ENCODE measurements at regions not wholly inside any gene's neighbourhood (a gene's known extent, or its start where the extent isn't known, plus 50 kb on each side); places are given as distances from the start of the nearest gene placed in this dataset.

DNA sequence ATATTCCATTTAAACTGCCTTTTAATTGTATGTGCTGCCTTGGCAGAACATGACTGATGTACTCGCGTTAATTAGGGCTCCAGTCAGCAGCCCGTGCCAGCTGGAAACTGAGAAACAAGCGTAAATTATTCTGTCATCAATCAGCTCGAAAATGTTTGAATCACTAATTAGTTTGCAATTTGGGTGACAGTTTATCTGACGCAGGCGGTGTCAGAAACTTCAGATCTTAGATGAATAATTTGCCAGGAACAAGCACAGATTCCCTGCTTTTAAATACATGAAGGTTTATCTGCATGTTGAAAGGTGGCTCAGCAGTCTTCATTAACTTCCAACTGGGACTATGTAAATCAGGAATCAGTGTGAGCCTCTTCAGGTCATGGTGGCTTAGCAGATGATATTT, 176.0 kb upstream of the TLE4 start:
- H3K27ac ChIP-seq (ENCODE audit: low read length) = no peak overlapping the region
- no peak for TF ChIP-seq EZH2phosphoT487 (IDR thresholded peaks at IDR 0.05; ENCODE audit: low read depth)
- TF ChIP-seq, protein P1, sequence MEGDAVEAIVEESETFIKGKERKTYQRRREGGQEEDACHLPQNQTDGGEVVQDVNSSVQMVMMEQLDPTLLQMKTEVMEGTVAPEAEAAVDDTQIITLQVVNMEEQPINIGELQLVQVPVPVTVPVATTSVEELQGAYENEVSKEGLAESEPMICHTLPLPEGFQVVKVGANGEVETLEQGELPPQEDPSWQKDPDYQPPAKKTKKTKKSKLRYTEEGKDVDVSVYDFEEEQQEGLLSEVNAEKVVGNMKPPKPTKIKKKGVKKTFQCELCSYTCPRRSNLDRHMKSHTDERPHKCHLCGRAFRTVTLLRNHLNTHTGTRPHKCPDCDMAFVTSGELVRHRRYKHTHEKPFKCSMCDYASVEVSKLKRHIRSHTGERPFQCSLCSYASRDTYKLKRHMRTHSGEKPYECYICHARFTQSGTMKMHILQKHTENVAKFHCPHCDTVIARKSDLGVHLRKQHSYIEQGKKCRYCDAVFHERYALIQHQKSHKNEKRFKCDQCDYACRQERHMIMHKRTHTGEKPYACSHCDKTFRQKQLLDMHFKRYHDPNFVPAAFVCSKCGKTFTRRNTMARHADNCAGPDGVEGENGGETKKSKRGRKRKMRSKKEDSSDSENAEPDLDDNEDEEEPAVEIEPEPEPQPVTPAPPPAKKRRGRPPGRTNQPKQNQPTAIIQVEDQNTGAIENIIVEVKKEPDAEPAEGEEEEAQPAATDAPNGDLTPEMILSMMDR (IDR thresholded peaks at IDR 0.05; ENCODE audit: low read depth, low read length) = no peak
- H3K79me2 ChIP-seq (ENCODE audit: low read length) = no peaks in the 10 kb centered on the region
- H3K4me2 ChIP-seq (ENCODE audit: low read length) = no peak overlapping the region
- no peaks in the 10 kb centered on the region for H3K36me3 ChIP-seq (replicated peaks; ENCODE audit: low read depth, low read length)
- H3K9me3 ChIP-seq (ENCODE audit: insufficient read depth, low read length) = no peaks in the 10 kb centered on the region
- no peaks in the 10 kb centered on the region for H4K20me1 ChIP-seq (ENCODE audit: insufficient read depth, low read length)
- no peak overlapping the region for H3K9ac ChIP-seq (ENCODE audit: low read length)
- no peaks in the 10 kb centered on the region for H3K27me3 ChIP-seq (ENCODE audit: low read depth, low read length)
- H2AFZ ChIP-seq (ENCODE audit: low read depth, low read length) = no peak overlapping the region
- H3K4me1 ChIP-seq (ENCODE audit: low read length) = no peaks in the 10 kb centered on the region
- H3K4me3 ChIP-seq (ENCODE audit: low read length) = no peak overlapping the region

DNA sequence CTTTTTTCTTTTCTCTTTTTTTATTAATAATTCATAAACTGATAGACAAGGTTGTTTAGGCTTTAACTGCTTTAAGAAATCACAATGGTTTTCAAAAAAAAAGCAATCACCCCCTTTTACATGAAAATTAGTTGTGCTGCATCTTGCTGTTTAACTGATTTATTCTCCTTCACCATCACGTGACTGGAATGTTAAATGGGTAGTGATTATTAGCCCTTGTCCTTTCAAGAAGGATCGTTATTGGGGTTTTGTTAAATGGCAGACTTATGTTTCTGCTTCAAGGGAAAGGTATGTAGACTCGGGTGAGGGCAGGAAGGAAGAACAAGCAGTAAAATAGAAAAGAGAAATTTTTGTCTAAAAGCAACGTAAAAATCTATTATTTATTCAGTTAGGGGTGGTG, 175.6 kb upstream of the TLE4 start:
- H3K27me3 ChIP-seq (ENCODE audit: low read depth, low read length) = no peaks in the 10 kb centered on the region
- H4K20me1 ChIP-seq (ENCODE audit: insufficient read depth, low read length) = no peaks in the 10 kb centered on the region
- TF ChIP-seq, protein P1 (IDR thresholded peaks at IDR 0.05; ENCODE audit: low read depth, low read length) = no peak
- TF ChIP-seq EZH2phosphoT487 (IDR thresholded peaks at IDR 0.05; ENCODE audit: low read depth) = no peak
- H3K9ac ChIP-seq (ENCODE audit: low read length) = no peak overlapping the region
- no peak overlapping the region for H2AFZ ChIP-seq (ENCODE audit: low read depth, low read length)
- no peak overlapping the region for H3K4me3 ChIP-seq (ENCODE audit: low read length)
- H3K4me1 ChIP-seq (ENCODE audit: low read length) = no peaks in the 10 kb centered on the region
- no peaks in the 10 kb centered on the region for H3K36me3 ChIP-seq (replicated peaks; ENCODE audit: low read depth, low read length)
- H3K79me2 ChIP-seq (ENCODE audit: low read length) = no peaks in the 10 kb centered on the region
- no peaks in the 10 kb centered on the region for H3K9me3 ChIP-seq (ENCODE audit: insufficient read depth, low read length)
- H3K4me2 ChIP-seq (ENCODE audit: low read length) = no peak overlapping the region
- H3K27ac ChIP-seq (ENCODE audit: low read length) = no peak overlapping the region

DNA sequence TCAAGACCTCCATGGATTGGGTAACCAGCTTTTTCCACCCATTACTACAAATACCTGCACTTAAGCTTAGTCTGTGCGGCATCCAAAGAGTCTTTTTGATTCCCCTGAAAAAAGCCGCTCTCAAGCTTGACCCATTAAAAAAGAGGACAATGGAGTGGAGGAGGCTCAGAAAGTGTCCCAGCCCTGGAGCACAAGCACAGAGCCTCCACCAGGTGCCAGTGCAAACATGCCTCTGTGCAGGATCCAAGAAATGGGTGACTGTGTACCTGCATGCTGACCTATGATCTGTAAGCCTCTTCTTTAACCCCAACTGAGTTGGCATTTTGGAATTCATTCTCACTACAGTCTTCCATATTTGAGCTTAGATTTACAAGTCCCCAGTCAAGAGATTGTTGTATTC, 168.3 kb upstream of the TLE4 start:
- no peak overlapping the region for H3K4me3 ChIP-seq (ENCODE audit: low read length)
- peaks cover 4% of the 10 kb centered on the region; the same call in 1 of the 2 replicates for H3K4me1 ChIP-seq (ENCODE audit: low read length)
- no peak overlapping the region for H2AFZ ChIP-seq (ENCODE audit: low read depth, low read length)
- H4K20me1 ChIP-seq (ENCODE audit: insufficient read depth, low read length) = no peaks in the 10 kb centered on the region
- TF ChIP-seq EZH2phosphoT487 (IDR thresholded peaks at IDR 0.05; ENCODE audit: low read depth) = no peak
- TF ChIP-seq, protein P1 (IDR thresholded peaks at IDR 0.05; ENCODE audit: low read depth, low read length) = no peak
- H3K9me3 ChIP-seq (ENCODE audit: insufficient read depth, low read length) = no peaks in the 10 kb centered on the region
- H3K27ac ChIP-seq (ENCODE audit: low read length) = no peak overlapping the region
- no peak overlapping the region for H3K4me2 ChIP-seq (ENCODE audit: low read length)
- H3K27me3 ChIP-seq (ENCODE audit: low read depth, low read length) = no peaks in the 10 kb centered on the region
- no peak overlapping the region for H3K9ac ChIP-seq (ENCODE audit: low read length)
- no peaks in the 10 kb centered on the region for H3K36me3 ChIP-seq (replicated peaks; ENCODE audit: low read depth, low read length)
- no peaks in the 10 kb centered on the region for H3K79me2 ChIP-seq (ENCODE audit: low read length)

DNA sequence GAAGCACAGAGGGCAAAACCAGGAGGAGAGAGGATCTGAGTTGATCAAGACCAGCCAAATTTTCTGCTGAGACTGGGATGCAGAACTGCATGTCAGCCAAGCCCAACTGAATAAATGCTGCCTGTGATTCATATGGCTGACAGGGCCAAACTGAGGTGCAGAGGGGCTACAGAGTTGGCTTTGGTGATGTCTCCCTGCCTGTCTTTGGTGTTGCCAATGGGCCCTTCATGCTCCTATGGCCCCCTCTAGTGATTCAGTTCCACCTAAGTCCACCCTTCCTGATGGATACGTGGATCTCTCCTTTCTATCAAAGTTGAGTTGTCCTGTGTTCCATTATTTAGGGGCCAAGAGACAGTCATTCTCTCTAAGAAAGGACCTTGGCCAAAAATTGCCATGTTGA, 163.6 kb upstream of the TLE4 start:
- no peak overlapping the region for H3K27ac ChIP-seq (ENCODE audit: low read length)
- no peak overlapping the region for H3K4me2 ChIP-seq (ENCODE audit: low read length)
- no peak overlapping the region for H3K9ac ChIP-seq (ENCODE audit: low read length)
- no peaks in the 10 kb centered on the region for H3K27me3 ChIP-seq (ENCODE audit: low read depth, low read length)
- no peaks in the 10 kb centered on the region for H4K20me1 ChIP-seq (ENCODE audit: insufficient read depth, low read length)
- no peaks in the 10 kb centered on the region for H3K36me3 ChIP-seq (replicated peaks; ENCODE audit: low read depth, low read length)
- peaks cover 18% of the 10 kb centered on the region for H3K4me1 ChIP-seq (ENCODE audit: low read length)
- H3K4me3 ChIP-seq (ENCODE audit: low read length) = no peak overlapping the region
- no peak overlapping the region for H2AFZ ChIP-seq (ENCODE audit: low read depth, low read length)
- no peak for TF ChIP-seq EZH2phosphoT487 (IDR thresholded peaks at IDR 0.05; ENCODE audit: low read depth)
- TF ChIP-seq, protein P1 (IDR thresholded peaks at IDR 0.05; ENCODE audit: low read depth, low read length) = no peak
- no peaks in the 10 kb centered on the region for H3K79me2 ChIP-seq (ENCODE audit: low read length)
- no peaks in the 10 kb centered on the region for H3K9me3 ChIP-seq (ENCODE audit: insufficient read depth, low read length)
